ENCODE measurements at regions not wholly inside any gene's neighbourhood (a gene's known extent, or its start where the extent isn't known, plus 50 kb on each side); places are given as distances from the start of the nearest gene placed in this dataset.

- peaks cover 0 to 10% (median 5%) of the 10 kb centered on the region in 10 experiments; a peak in 13 of 20 replicates for H3K4me1 ChIP-seq
- H4K20me1 ChIP-seq: no peaks in the 10 kb centered on the region
- H3K4me2 ChIP-seq: peak overlapping the region in 2 of 11 experiments; percentile 11 to 40; a peak in 3 of 22 replicates
- no peaks in the 10 kb centered on the region for H3K27me3 ChIP-seq
- no peak overlapping the region for H3K9ac ChIP-seq
- H3K9me3 ChIP-seq (replicated peaks in 1 of 11): peaks cover 9 to 27% (median 15%) of the 10 kb centered on the region in 11 experiments; a peak in 21 of 22 replicates
- TF ChIP-seq Cebpa-rat (IDR thresholded peaks at IDR 0.05): peak in 3 of 11 experiments; percentile 10 to 72 (median 15); a peak in 2 of 22 replicates
- no peak overlapping the region for H3K27ac ChIP-seq
- no peak overlapping the region for H3K4me3 ChIP-seq
- no peaks in the 10 kb centered on the region for H3K36me3 ChIP-seq
These were observed 254.0 kb upstream of the POU3F3 start for GRCh38 chr2:104599787-104600510.

- Histone ChIP-seq H3K36me3 (no peaks in the 10 kb centered on the region), H4K20me1 (no peaks in the 10 kb centered on the region), H3K27ac (no peak overlapping the region), H3K9me3 (replicated peaks in 1 of 11) (peaks cover 16 to 35% (median 22%) of the 10 kb centered on the region in 11 experiments; a peak in 21 of 22 replicates), H3K4me1 (no peaks in the 10 kb centered on the region), H3K4me3 (no peak overlapping the region), H3K4me2 (no peak overlapping the region), H3K9ac (no peak overlapping the region), H3K27me3 (no peaks in the 10 kb centered on the region)
- TF ChIP-seq Cebpa-rat (IDR thresholded peaks at IDR 0.05): no peak
These were observed 247.9 kb upstream of the POU3F3 start for GRCh38 chr2:104606056-104606455.

GRCh38 chr2:104616856-104617255 lies 237.1 kb upstream of the POU3F3 start:
- Histone ChIP-seq H3K27me3 (no peaks in the 10 kb centered on the region), H3K9ac (no peak overlapping the region), H4K20me1 (no peaks in the 10 kb centered on the region), H3K9me3 (replicated peaks in 1 of 11) (no peaks in the 10 kb centered on the region), H3K4me2 (no peak overlapping the region), H3K4me1 (peaks cover 6 to 12% (median 9%) of the 10 kb centered on the region in 10 experiments; a peak in 16 of 20 replicates), H3K36me3 (no peaks in the 10 kb centered on the region), H3K27ac (no peak overlapping the region), H3K4me3 (no peak overlapping the region)
- no peak for TF ChIP-seq Cebpa-rat (IDR thresholded peaks at IDR 0.05)

GRCh38 chr2:104620801-104621200 lies 233.1 kb upstream of the POU3F3 start:
- no peak for TF ChIP-seq Cebpa-rat (IDR thresholded peaks at IDR 0.05)
- Histone ChIP-seq H3K9ac (no peak overlapping the region), H3K4me3 (no peak overlapping the region), H3K4me2 (peak overlapping the region; percentile 4 to 48 (median 33); a peak in 13 of 22 replicates), H4K20me1 (no peaks in the 10 kb centered on the region), H3K36me3 (no peaks in the 10 kb centered on the region), H3K27ac (no peak overlapping the region), H3K27me3 (no peaks in the 10 kb centered on the region), H3K9me3 (replicated peaks in 1 of 11) (no peaks in the 10 kb centered on the region), H3K4me1 (peaks cover 6 to 12% (median 9%) of the 10 kb centered on the region in 10 experiments; a peak in 16 of 20 replicates)

- Histone ChIP-seq H3K4me3 (no peak overlapping the region), H3K27me3 (no peaks in the 10 kb centered on the region), H3K9me3 (replicated peaks in 1 of 11) (no peaks in the 10 kb centered on the region), H3K4me1 (peaks cover 0 to 7% (median 0%) of the 10 kb centered on the region in 10 experiments; a peak in 4 of 20 replicates), H3K27ac (no peak overlapping the region), H4K20me1 (no peaks in the 10 kb centered on the region), H3K9ac (no peak overlapping the region), H3K4me2 (no peak overlapping the region), H3K36me3 (no peaks in the 10 kb centered on the region)
- TF ChIP-seq Cebpa-rat (IDR thresholded peaks at IDR 0.05): no peak
These were observed 218.3 kb upstream of the POU3F3 start for GRCh38 chr2:104635608-104636007.

GRCh38 chr2:104638190-104638858 lies 215.6 kb upstream of the POU3F3 start:
- Histone ChIP-seq H4K20me1 (no peaks in the 10 kb centered on the region), H3K4me2 (no peak overlapping the region), H3K9me3 (replicated peaks in 1 of 11) (no peaks in the 10 kb centered on the region), H3K27me3 (no peaks in the 10 kb centered on the region), H3K4me3 (no peak overlapping the region), H3K9ac (no peak overlapping the region), H3K27ac (no peak overlapping the region), H3K36me3 (no peaks in the 10 kb centered on the region), H3K4me1 (peaks cover 0 to 9% (median 0%) of the 10 kb centered on the region in 10 experiments; a peak in 4 of 20 replicates)
- TF ChIP-seq Cebpa-rat (IDR thresholded peaks at IDR 0.05): no peak

- Histone ChIP-seq H3K4me1 (peaks cover 0 to 9% (median 0%) of the 10 kb centered on the region in 10 experiments; a peak in 4 of 20 replicates), H3K4me3 (no peak overlapping the region), H4K20me1 (no peaks in the 10 kb centered on the region), H3K27ac (no peak overlapping the region), H3K9me3 (replicated peaks in 1 of 11) (no peaks in the 10 kb centered on the region), H3K36me3 (no peaks in the 10 kb centered on the region), H3K9ac (no peak overlapping the region), H3K4me2 (no peak overlapping the region), H3K27me3 (no peaks in the 10 kb centered on the region)
- no peak for TF ChIP-seq Cebpa-rat (IDR thresholded peaks at IDR 0.05)
These were observed 215.1 kb upstream of the POU3F3 start for GRCh38 chr2:104638859-104639202.

- Histone ChIP-seq H4K20me1 (no peaks in the 10 kb centered on the region), H3K4me3 (no peak overlapping the region), H3K27me3 (no peaks in the 10 kb centered on the region), H3K4me2 (no peak overlapping the region; a peak in 1 of 22 replicates), H3K9me3 (replicated peaks in 1 of 11) (no peaks in the 10 kb centered on the region), H3K4me1 (peaks cover 0 to 8% (median 0%) of the 10 kb centered on the region in 10 experiments; a peak in 4 of 20 replicates), H3K9ac (no peak overlapping the region), H3K27ac (no peak overlapping the region), H3K36me3 (no peaks in the 10 kb centered on the region)
- no peak for TF ChIP-seq Cebpa-rat (IDR thresholded peaks at IDR 0.05)
These were observed 212.1 kb upstream of the POU3F3 start for GRCh38 chr2:104641786-104642185.

GRCh38 chr2:104648376-104648775 lies 205.5 kb upstream of the POU3F3 start:
- Histone ChIP-seq H3K4me2 (no peak overlapping the region), H3K4me1 (no peaks in the 10 kb centered on the region), H3K4me3 (no peak overlapping the region), H4K20me1 (no peaks in the 10 kb centered on the region), H3K27me3 (no peaks in the 10 kb centered on the region), H3K36me3 (no peaks in the 10 kb centered on the region), H3K9me3 (replicated peaks in 1 of 11) (no peaks in the 10 kb centered on the region), H3K9ac (no peak overlapping the region), H3K27ac (no peak overlapping the region)
- no peak for TF ChIP-seq Cebpa-rat (IDR thresholded peaks at IDR 0.05)

All from BLaER1 treated with 17β-estradiol and CSF1 and Interleukin-3, amounts not matched to agents 10 nM and 100 nM (cell line).